Liver (tissue), 8 donors: ENCODE measurements at regions not wholly inside any gene's neighbourhood (a gene's known extent, or its start where the extent isn't known, plus 50 kb on each side); places are given as distances from the start of the nearest gene placed in this dataset.

Source experiments
- DNase-seq: peaks from one replicate; pipeline ENCODE4 v3.0.0-alpha.2; 2017; ENCODE audit warnings: low spot score
- H3K27ac ChIP-seq, 2 donors: one replicate each; pipeline ENCODE4 v1.7.0; 2013; ENCODE audit warnings: inconsistent platforms in 2 of 2, low read length in 2 of 2, control low read depth in 1 of 2, low read depth in 1 of 2, mild to moderate bottlenecking in 1 of 2
- H3K27me3 ChIP-seq, 4 donors: one replicate each; pipeline versions ENCODE4 v1.6.1 to v1.7.0; 2013; ENCODE audit warnings: low read length in 3 of 4, inconsistent platforms in 1 of 4, mild to moderate bottlenecking in 1 of 4, moderate library complexity in 1 of 4; ENCODE audit not compliant: control insufficient read depth in 4 of 4, insufficient read depth in 4 of 4
- H3K36me3 ChIP-seq, 4 donors: one replicate each; pipeline versions ENCODE4 v1.6.1 to v1.7.0; 2013; ENCODE audit warnings: low read length in 3 of 4, mild to moderate bottlenecking in 3 of 4, low read depth in 1 of 4, moderate library complexity in 1 of 4; ENCODE audit not compliant: control insufficient read depth in 4 of 4, insufficient read depth in 3 of 4
- H3K4me1 ChIP-seq, 4 donors: one replicate each; pipeline versions ENCODE4 v1.6.1 to v1.7.0; 2013; ENCODE audit warnings: low read length in 3 of 4, mild to moderate bottlenecking in 3 of 4, moderate library complexity in 1 of 4; ENCODE audit not compliant: control insufficient read depth in 4 of 4, insufficient read depth in 4 of 4
- H3K4me3 ChIP-seq, 3 donors: one replicate each; pipeline versions ENCODE4 v1.6.1 to v1.7.0; 2013; ENCODE audit warnings: low read length in 3 of 3, control low read depth in 1 of 3, low read depth in 1 of 3, mild to moderate bottlenecking in 1 of 3
- H3K9ac ChIP-seq, 2 donors: one replicate each; pipeline ENCODE4 v1.7.0; 2013; ENCODE audit warnings: low read length in 2 of 2, mild to moderate bottlenecking in 2 of 2, moderate library complexity in 2 of 2, control low read depth in 1 of 2, low read depth in 1 of 2
- H3K9me3 ChIP-seq, 4 donors: one replicate each; pipeline versions ENCODE4 v1.6.1 to v1.7.0; 2013; ENCODE audit warnings: low read length in 3 of 4; ENCODE audit not compliant: control insufficient read depth in 4 of 4
- ATF3 ChIP-seq: IDR thresholded peaks from 2 replicates; pipeline ENCODE4 v1.6.1; 2016; ENCODE audit warnings: antibody characterized with exemption
- CTCF ChIP-seq: fragments of 150-350 bp; IDR thresholded peaks from 2 replicates; pipeline ENCODE4 v1.5.1; 2017; ENCODE audit warnings: improper control_type of control experiment, low read depth, low read length; ENCODE audit not compliant: missing input control
- EGR1 ChIP-seq, 2 donors: IDR thresholded peaks; 2 replicates each; pipeline ENCODE4 v1.6.1; 2016 to 2018; ENCODE audit warnings: antibody characterized with exemption in 2 of 2, low read depth in 2 of 2
- FOXA1 ChIP-seq: IDR thresholded peaks from 2 replicates; pipeline ENCODE4 v1.6.1; 2016; ENCODE audit warnings: antibody characterized with exemption
- GABPA ChIP-seq, 2 donors: IDR thresholded peaks in 1 of 2; conservative IDR thresholded peaks in 1 of 2; 2 replicates each; pipeline ENCODE4 v1.6.1; 2016; ENCODE audit warnings: antibody characterized with exemption in 2 of 2, mild to moderate bottlenecking in 1 of 2, moderate library complexity in 1 of 2
- HNF4A ChIP-seq, 2 donors: conservative IDR thresholded peaks; 2 replicates each; pipeline ENCODE4 v1.6.1; 2016; ENCODE audit warnings: antibody characterized with exemption in 2 of 2, mild to moderate bottlenecking in 2 of 2
- HNF4G ChIP-seq: IDR thresholded peaks from 2 replicates; pipeline ENCODE4 v1.6.1; 2016; ENCODE audit warnings: antibody characterized with exemption
- JUND ChIP-seq, 2 donors: IDR thresholded peaks; 2 replicates each; pipeline ENCODE4 v1.6.1; 2016; ENCODE audit warnings: antibody characterized with exemption in 2 of 2
- MAX ChIP-seq: IDR thresholded peaks from 2 replicates; pipeline ENCODE4 v1.6.1; 2016; ENCODE audit warnings: antibody characterized with exemption
- NR2F2 ChIP-seq: IDR thresholded peaks from 2 replicates; pipeline ENCODE4 v1.6.1; 2016; ENCODE audit warnings: antibody characterized with exemption
- RAD21 ChIP-seq, 2 donors: IDR thresholded peaks; 2 replicates each; pipeline ENCODE4 v1.6.1; 2016; ENCODE audit warnings: antibody characterized with exemption in 2 of 2, mild to moderate bottlenecking in 2 of 2
- REST ChIP-seq: IDR thresholded peaks from 2 replicates; pipeline ENCODE4 v1.6.1; 2016; ENCODE audit warnings: antibody characterized with exemption, mild to moderate bottlenecking
- RXRA ChIP-seq, 2 donors: IDR thresholded peaks; 2 replicates each; pipeline ENCODE4 v1.6.1; 2017 to 2018; ENCODE audit warnings: antibody characterized with exemption in 2 of 2, mild to moderate bottlenecking in 1 of 2
- SP1 ChIP-seq: IDR thresholded peaks from 2 replicates; pipeline ENCODE4 v1.6.1; 2018; ENCODE audit warnings: antibody characterized with exemption, mild to moderate bottlenecking
- TAF1 ChIP-seq: conservative IDR thresholded peaks from 2 replicates; pipeline ENCODE4 v1.6.1; 2016; ENCODE audit warnings: antibody characterized with exemption, mild to moderate bottlenecking
- YY1 ChIP-seq: IDR thresholded peaks from 2 replicates; pipeline ENCODE4 v1.6.1; 2016; ENCODE audit warnings: antibody characterized with exemption, mild to moderate bottlenecking
- ZBTB33 ChIP-seq: IDR thresholded peaks from 2 replicates; pipeline ENCODE4 v1.6.1; 2016; ENCODE audit warnings: antibody characterized with exemption
- WGBS: extraction: QIAGEN DNeasy Blood & Tissue Kit; methylation state at CpG from one replicate; pipeline ENCODE4 v1.1.7; 2013; 5-methylcytosine and 5-hydroxymethylcytosine counted together
- donor health status: healthy.
- donor health status: healthy.
- donor health status: healthy.
- donor health status: healthy.
- donor health status: healthy.

GRCh38 chr20:39752262-39752876, 790.2 kb downstream of the DHX35 start:
- H3K27ac ChIP-seq = no peak overlapping the region
- TF ChIP-seq GABPA (IDR thresholded peaks at IDR 0.05 in 1 of 2, conservative IDR thresholded peaks at IDR 0.05 in 1 of 2) (no peak), JUND (IDR thresholded peaks at IDR 0.05) (no peak), CTCF (no peak), RAD21 (IDR thresholded peaks at IDR 0.05) (no peak), REST (no peak), ATF3 (no peak), FOXA1 (no peak), NR2F2 (no peak), HNF4A (conservative IDR thresholded peaks at IDR 0.05) (no peak), RXRA (IDR thresholded peaks at IDR 0.05) (no peak), MAX (no peak), SP1 (no peak), TAF1 (no peak), YY1 (no peak), ZBTB33 (no peak), EGR1 (IDR thresholded peaks at IDR 0.05; ENCODE audit: low read depth in 2 of 2) (no peak), HNF4G (no peak)
- 79% methylated on average over 4 of the region's 4 CpGs for whole genome bisulfite sequencing
- peaks cover 2 to 11% (median 9%) of the 10 kb centered on the region in 4 donors for H3K4me1 ChIP-seq
- no peak for DNase-seq
- H3K4me3 ChIP-seq = no peak overlapping the region
- no peaks in the 10 kb centered on the region for H3K27me3 ChIP-seq
- peaks cover 0 to 4% (median 1%) of the 10 kb centered on the region in 4 donors for H3K9me3 ChIP-seq
- H3K9ac ChIP-seq = no peak overlapping the region
- no peaks in the 10 kb centered on the region for H3K36me3 ChIP-seq
